ENCODE measurements at regions not wholly inside any gene's neighbourhood (a gene's known extent, or its start where the extent isn't known, plus 50 kb on each side); places are given as distances from the start of the nearest gene placed in this dataset.

- no peak for TF ChIP-seq TEAD4 (IDR thresholded peaks at IDR 0.05; ENCODE audit: low read length)
- TF ChIP-seq TEAD4 (CRISPR knock-in tag; IDR thresholded peaks at IDR 0.05; ENCODE audit: borderline replicate concordance) = no peak
Observed at GRCh38 chr4:141812158-141812557, 175.8 kb downstream of the IL15 start (continued).

GRCh38 chr4:141814499-141814898 lies 178.1 kb downstream of the IL15 start:
- ChIA-PET POLR2A (no interaction called here), CTCF (ENCODE audit: low intra/inter-chr PET ratio) (interaction anchor here (0.7 kb wide), 1 partner anchor 241 kb away, joined by 3 read pairs; no protein-coding TSS in a partner anchor)
- Histone ChIP-seq H3K4me1 (replicated peaks in 1 of 2; ENCODE audit: control insufficient read depth in 2 of 2, insufficient read depth in 2 of 2, low read length in 2 of 2) (no peaks in the 10 kb centered on the region), H3K27me3 (ENCODE audit: control insufficient read depth in 2 of 2, insufficient read depth in 2 of 2, low read length in 2 of 2) (no peaks in the 10 kb centered on the region), H3K4me3 (no peak overlapping the region), H2AFZ (ENCODE audit: low read depth, low read length) (no peak overlapping the region), H4K20me1 (replicated peaks; ENCODE audit: control insufficient read depth, insufficient read depth, low read length) (no peaks in the 10 kb centered on the region), H3K9ac (ENCODE audit: insufficient read depth in 1 of 2, low read depth in 2 of 2, low read length in 2 of 2) (no peak overlapping the region), H3K4me2 (ENCODE audit: insufficient read depth, low read length) (no peak overlapping the region), H3K36me3 (ENCODE audit: control insufficient read depth, insufficient read depth, low read length) (no peaks in the 10 kb centered on the region), H3K27ac (ENCODE audit: extremely low read depth, low read depth, low read length) (no peak overlapping the region), H3K9me3 (replicated peaks; ENCODE audit: control insufficient read depth, insufficient read depth, low read depth, low read length) (0 out of 2 replicates have a peak, but pooled peaks cover 1% of the 10 kb centered on the region), H3K9me1 (ENCODE audit: control insufficient read depth, insufficient read depth, low read length) (no peaks in the 10 kb centered on the region), H3K79me2 (ENCODE audit: control insufficient read depth, insufficient read depth, low read length) (no peaks in the 10 kb centered on the region)
- no peak for ATAC-seq
- BruUV-seq (replicated peaks) = no TSS peak
- FAIRE-seq = no peak
- in situ Hi-C loops (cut with MboI) = no loop called here
- intact Hi-C loops (cut with micrococcal nuclease) = no loop called here
- DNase-seq (ENCODE audit: extremely low read depth in 1 of 4, low spot score in 3 of 4) = no peak
- no peak for TF ChIP-seq KAT2B (IDR thresholded peaks at IDR 0.05; ENCODE audit: low read depth, low read length)
- TF ChIP-seq CREB3 (tag; conservative IDR thresholded peaks at IDR 0.05; ENCODE audit: low read depth) = no peak
- TF ChIP-seq ZNF311 (CRISPR knock-in tag; IDR thresholded peaks at IDR 0.05) = no peak
- no peak for TF ChIP-seq ZKSCAN1 (IDR thresholded peaks at IDR 0.05; ENCODE audit: low read depth, low read length)
- TF ChIP-seq CREB3L1 (IDR thresholded peaks at IDR 0.05; ENCODE audit: borderline replicate concordance, low read depth) = no peak
- no peak for TF ChIP-seq MYBL2 (IDR thresholded peaks at IDR 0.05; ENCODE audit: low read depth)
- no peak for TF ChIP-seq MYBL2 (CRISPR knock-in tag; IDR thresholded peaks at IDR 0.05; ENCODE audit: borderline replicate concordance)
- TF ChIP-seq ZNF124 (CRISPR knock-in tag; IDR thresholded peaks at IDR 0.05) = no peak
- no peak for TF ChIP-seq MBD1 (CRISPR knock-in tag; IDR thresholded peaks at IDR 0.05)
- no peak for TF ChIP-seq CREB1 (IDR thresholded peaks at IDR 0.05)
- no peak for TF ChIP-seq CREB1 (CRISPR knock-in tag; IDR thresholded peaks at IDR 0.05)
- no peak for TF ChIP-seq ZNF830 (CRISPR knock-in tag; IDR thresholded peaks at IDR 0.05)
- TF ChIP-seq SAFB (IDR thresholded peaks at IDR 0.05; ENCODE audit: borderline replicate concordance, low read depth, low read length) = no peak
- TF ChIP-seq ZBTB26 (CRISPR knock-in tag; IDR thresholded peaks at IDR 0.05) = no peak
- no peak for TF ChIP-seq TBP (optimal IDR thresholded peaks at IDR 0.05; ENCODE audit: low read depth, low read length)
- TF ChIP-seq RB1 (IDR thresholded peaks at IDR 0.05; ENCODE audit: low read depth) = no peak

Measured in K562 (cell line).